OCI-LY7 (cell line): ENCODE measurements at regions not wholly inside any gene's neighbourhood (a gene's known extent, or its start where the extent isn't known, plus 50 kb on each side); places are given as distances from the start of the nearest gene placed in this dataset.

Source experiments
- EZH2phosphoT487 ChIP-seq: fragments of 200-600 bp; sonication (generic); IDR thresholded peaks from 2 replicates; pipeline ENCODE4 v1.6.1; 2018; ENCODE audit warnings: low read depth, borderline replicate concordance, mild to moderate bottlenecking, mixed run types, antibody characterized with exemption, low read length, moderate library complexity, mixed read lengths
- TF ChIP-seq, protein P1 (sequence below): fragments of 200-600 bp; sonication (generic); conservative IDR thresholded peaks from 2 replicates; pipeline ENCODE4 v1.5.1; 2014; ENCODE audit warnings: mild to moderate bottlenecking, antibody characterized with exemption, low read length, moderate library complexity, mixed read lengths

DNA sequence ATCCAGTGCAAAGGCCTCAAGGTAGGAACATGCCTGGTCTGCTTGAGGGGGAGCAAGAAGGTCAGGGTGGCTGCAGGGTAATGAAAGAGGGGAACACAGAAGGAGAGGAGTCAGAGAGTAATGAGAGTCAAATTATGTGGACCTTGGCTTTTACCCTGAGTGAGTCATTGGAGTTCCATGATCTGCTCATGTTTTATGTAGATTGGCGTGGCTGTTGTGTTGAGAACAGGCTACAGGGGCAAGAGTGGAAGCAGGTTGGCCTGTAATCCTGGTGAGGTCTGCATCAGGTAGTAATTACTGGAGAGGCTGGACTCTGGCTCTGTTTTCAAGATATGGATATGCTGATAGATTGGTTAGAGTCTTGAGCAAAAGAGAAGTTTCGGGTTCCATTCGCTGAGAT, 177.7 kb upstream of the NR3C1 start:
- TF ChIP-seq, protein P1, sequence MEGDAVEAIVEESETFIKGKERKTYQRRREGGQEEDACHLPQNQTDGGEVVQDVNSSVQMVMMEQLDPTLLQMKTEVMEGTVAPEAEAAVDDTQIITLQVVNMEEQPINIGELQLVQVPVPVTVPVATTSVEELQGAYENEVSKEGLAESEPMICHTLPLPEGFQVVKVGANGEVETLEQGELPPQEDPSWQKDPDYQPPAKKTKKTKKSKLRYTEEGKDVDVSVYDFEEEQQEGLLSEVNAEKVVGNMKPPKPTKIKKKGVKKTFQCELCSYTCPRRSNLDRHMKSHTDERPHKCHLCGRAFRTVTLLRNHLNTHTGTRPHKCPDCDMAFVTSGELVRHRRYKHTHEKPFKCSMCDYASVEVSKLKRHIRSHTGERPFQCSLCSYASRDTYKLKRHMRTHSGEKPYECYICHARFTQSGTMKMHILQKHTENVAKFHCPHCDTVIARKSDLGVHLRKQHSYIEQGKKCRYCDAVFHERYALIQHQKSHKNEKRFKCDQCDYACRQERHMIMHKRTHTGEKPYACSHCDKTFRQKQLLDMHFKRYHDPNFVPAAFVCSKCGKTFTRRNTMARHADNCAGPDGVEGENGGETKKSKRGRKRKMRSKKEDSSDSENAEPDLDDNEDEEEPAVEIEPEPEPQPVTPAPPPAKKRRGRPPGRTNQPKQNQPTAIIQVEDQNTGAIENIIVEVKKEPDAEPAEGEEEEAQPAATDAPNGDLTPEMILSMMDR: no peak
- no peak for TF ChIP-seq EZH2phosphoT487
